T-cell (primary cell): ENCODE measurements at regions not wholly inside any gene's neighbourhood (a gene's known extent, or its start where the extent isn't known, plus 50 kb on each side); places are given as distances from the start of the nearest gene placed in this dataset.
A peak's percentile ranks its signal among the peaks of the same experiment; 100 is the strongest.

Experiments
- ATAC-seq, 4 experiments: fragments of 200-7000 bp in 3 of 4; fragments of 150-1000 bp in 1 of 4; cut with Tn5 transposase; replicated peaks in 1 of 4; 1 replicate in 3 of 4; 2 replicates in 1 of 4; pipeline ENCODE4 v1.10.0; 2021; ENCODE audit warnings: moderate library complexity in 3 of 4, mild to moderate bottlenecking in 2 of 4, moderate number of reproducible peaks in 1 of 4
- CTCF ChIA-PET, 2 donors: fragments of 300-600 bp; sonication (Branson Sonifier 250); formaldehyde crosslinking; loops; one replicate each; lab custom pipeline; 2022; ENCODE audit warnings: antibody characterized with exemption in 2 of 2; lab: Charles Lee
- POLR2A ChIA-PET, 2 donors: fragments of 300-600 bp; sonication (Branson Sonifier 250); formaldehyde crosslinking; loops; one replicate each; lab custom pipeline; 2022; ENCODE audit warnings: antibody characterized with exemption in 2 of 2; lab: Charles Lee
- DNase-seq, 35 experiments: peaks; one replicate each; pipeline versions ENCODE4 v3.0.0 to v3.0.0-alpha.2; 2013 to 2023
- H3K27ac ChIP-seq: one replicate; pipeline ENCODE4 v1.5.1; 2013; ENCODE audit warnings: low read length
- H3K27me3 ChIP-seq, 2 experiments: replicated peaks in 1 of 2; 1 replicate in 1 of 2; 2 replicates in 1 of 2; pipeline versions ENCODE4 v1.6.1 to v1.7.0; 2013; ENCODE audit warnings: low read length in 1 of 2, mixed read lengths in 1 of 2; ENCODE audit not compliant: control insufficient read depth in 2 of 2, insufficient read depth in 2 of 2; ENCODE audit errors: extremely low read depth in 1 of 2
- H3K36me3 ChIP-seq, 2 donors: 1 replicate in 1 of 2; 2 replicates in 1 of 2; pipeline versions ENCODE4 v1.6.1 to v1.7.0; 2013; ENCODE audit warnings: low read length in 1 of 2; ENCODE audit not compliant: control insufficient read depth in 2 of 2, insufficient read depth in 1 of 2; ENCODE audit errors: extremely low read depth in 1 of 2
- H3K4me1 ChIP-seq, 2 experiments: 1 replicate in 1 of 2; 2 replicates in 1 of 2; pipeline versions ENCODE4 v1.6.1 to v1.7.0; 2013; ENCODE audit warnings: low read length in 2 of 2, mixed read lengths in 1 of 2; ENCODE audit not compliant: insufficient read depth in 2 of 2, control insufficient read depth in 1 of 2; ENCODE audit errors: extremely low read depth in 1 of 2
- H3K4me3 ChIP-seq, 2 donors: 1 replicate in 1 of 2; 2 replicates in 1 of 2; pipeline versions ENCODE4 v1.5.1 to v1.7.0; 2013; ENCODE audit warnings: mild to moderate bottlenecking in 2 of 2, low read length in 1 of 2, moderate library complexity in 1 of 2; ENCODE audit not compliant: control insufficient read depth in 1 of 2; ENCODE audit errors: extremely low read depth in 1 of 2
- H3K9me3 ChIP-seq: 2 replicates; pipeline ENCODE4 v1.7.0; 2013
- H3K27ac Mint-ChIP-seq, 2 donors: one replicate each; pipeline ENCODE4 v1.8.0; 2020 to 2021; ENCODE audit warnings: mild to moderate bottlenecking in 2 of 2, mixed read lengths in 2 of 2
- H3K27me3 Mint-ChIP-seq, 2 donors: one replicate each; pipeline ENCODE4 v1.8.0; 2021 to 2022; ENCODE audit warnings: mixed read lengths in 2 of 2
- H3K36me3 Mint-ChIP-seq: one replicate; pipeline ENCODE4 v1.8.0; 2021; ENCODE audit warnings: mixed read lengths
- H3K4me1 Mint-ChIP-seq, 3 donors: one replicate each; pipeline ENCODE4 v1.8.0; 2020 to 2022; ENCODE audit warnings: mixed read lengths in 3 of 3, mild to moderate bottlenecking in 1 of 3
- H3K4me3 Mint-ChIP-seq, 3 donors: one replicate each; pipeline ENCODE4 v1.8.0; 2020 to 2022; ENCODE audit warnings: mild to moderate bottlenecking in 3 of 3, mixed read lengths in 3 of 3, moderate library complexity in 3 of 3
- H3K9me3 Mint-ChIP-seq, 3 donors: one replicate each; pipeline ENCODE4 v1.8.0; 2020 to 2022; ENCODE audit warnings: mixed read lengths in 3 of 3
- WGBS: methylation state at CpG from one replicate; pipeline ENCODE4 v1.1.5; 2013; ENCODE audit warnings: missing lambda C conversion rate; ENCODE audit not compliant: insufficient coverage; 5-methylcytosine and 5-hydroxymethylcytosine counted together

DNA sequence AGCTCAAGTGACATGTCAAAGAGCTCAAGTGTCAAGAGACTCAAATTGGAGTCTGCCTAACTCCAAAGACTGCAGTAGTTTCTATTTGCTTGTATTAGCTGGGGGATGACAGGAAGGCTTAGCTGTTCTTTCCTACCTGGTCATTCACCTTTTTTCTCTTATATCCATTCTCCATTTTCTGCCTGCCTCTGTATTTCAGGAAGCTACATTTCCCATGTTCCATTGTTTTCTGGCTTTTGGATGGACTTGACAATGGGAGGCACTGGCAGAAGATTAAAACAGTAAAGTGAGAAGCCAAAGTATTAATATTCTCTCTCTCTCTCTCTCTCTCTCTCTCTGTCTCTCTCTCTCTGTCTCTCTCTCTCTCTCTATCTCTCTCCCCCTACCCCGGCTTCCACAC lies 135.7 kb upstream of the ADAMTS18 start:
- H3K9me3 ChIP-seq, result no peaks in the 10 kb centered on the region
- ChIA-PET CTCF (interaction anchor here in 1 of 2 donors (0.7 kb wide), 1 partner anchor 373 kb away, joined by 3 read pairs; no protein-coding TSS in a partner anchor), POLR2A (no interaction called here)
- Mint-ChIP-seq H3K27me3 (peaks cover 18 to 30% of the 10 kb centered on the region in 2 donors), H3K36me3 (no peaks in the 10 kb centered on the region), H3K9me3 (no peaks in the 10 kb centered on the region), H3K27ac (no peak overlapping the region), H3K4me1 (no peaks in the 10 kb centered on the region), H3K4me3 (no peak overlapping the region)
- peaks cover 0 to 13% of the 10 kb centered on the region in 2 experiments for H3K27me3 ChIP-seq
- H3K27ac ChIP-seq, result no peak overlapping the region
- H3K36me3 ChIP-seq, result no peaks in the 10 kb centered on the region
- ATAC-seq (no peak), DNase-seq (no peak)
- H3K4me1 ChIP-seq, result no peaks in the 10 kb centered on the region
- 60% methylated on average over 1 of the region's 1 CpG for WGBS
- no peak overlapping the region for H3K4me3 ChIP-seq

DNA sequence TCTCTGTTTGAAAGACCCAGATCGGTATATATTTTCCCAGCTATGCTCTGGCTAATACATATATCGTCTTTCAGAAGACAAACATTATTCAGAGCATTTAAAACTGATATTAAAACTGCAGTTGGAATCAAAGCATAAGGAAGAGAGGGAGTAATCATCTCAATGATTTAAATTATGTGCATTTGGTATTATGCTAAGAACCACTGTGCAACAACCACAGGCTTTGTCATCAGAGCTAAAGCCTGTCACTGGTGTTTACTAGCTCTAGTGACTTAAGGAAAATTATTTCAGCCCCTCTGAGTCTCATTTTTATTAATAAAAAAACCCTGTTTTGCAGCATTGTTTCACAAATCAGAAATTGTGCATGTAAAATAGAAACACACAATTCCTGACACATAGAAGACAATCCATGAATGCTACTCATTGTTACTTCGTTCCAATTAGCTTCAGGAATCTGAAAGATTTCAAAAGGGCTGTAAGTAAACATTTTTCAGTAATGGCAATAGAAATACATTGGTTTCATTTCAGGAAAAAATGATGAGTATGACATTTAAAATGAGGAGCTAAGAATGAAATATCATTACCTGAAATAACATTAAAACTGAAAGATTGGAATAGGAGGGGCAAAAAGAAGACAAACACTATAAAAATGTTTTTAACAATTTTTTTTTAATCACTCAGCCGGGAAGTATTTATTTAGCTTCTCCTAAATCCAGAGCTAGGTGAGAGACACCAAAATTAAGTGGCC lies 136.5 kb upstream of the ADAMTS18 start:
- POLR2A ChIA-PET, result no interaction called here
- DNase-seq (no peak), ATAC-seq (no peak)
- Histone ChIP-seq H3K27me3 (peaks cover 0 to 13% of the 10 kb centered on the region in 2 experiments), H3K27ac (no peak overlapping the region), H3K4me3 (no peak overlapping the region), H3K36me3 (no peaks in the 10 kb centered on the region), H3K9me3 (no peaks in the 10 kb centered on the region), H3K4me1 (no peaks in the 10 kb centered on the region)
- peaks cover 15 to 29% of the 10 kb centered on the region in 2 donors for H3K27me3 Mint-ChIP-seq
- no peak overlapping the region for H3K27ac Mint-ChIP-seq
- CTCF ChIA-PET, result interaction anchor here in 1 of 2 donors (0.7 kb wide), 1 partner anchor 11 kb away, joined by 3 read pairs; no protein-coding TSS in a partner anchor
- H3K9me3 Mint-ChIP-seq, result no peaks in the 10 kb centered on the region
- no peaks in the 10 kb centered on the region for H3K36me3 Mint-ChIP-seq
- WGBS, result no CpG with 5 or more reads among the region's 4 CpGs
- no peak overlapping the region for H3K4me3 Mint-ChIP-seq
- no peaks in the 10 kb centered on the region for H3K4me1 Mint-ChIP-seq

DNA sequence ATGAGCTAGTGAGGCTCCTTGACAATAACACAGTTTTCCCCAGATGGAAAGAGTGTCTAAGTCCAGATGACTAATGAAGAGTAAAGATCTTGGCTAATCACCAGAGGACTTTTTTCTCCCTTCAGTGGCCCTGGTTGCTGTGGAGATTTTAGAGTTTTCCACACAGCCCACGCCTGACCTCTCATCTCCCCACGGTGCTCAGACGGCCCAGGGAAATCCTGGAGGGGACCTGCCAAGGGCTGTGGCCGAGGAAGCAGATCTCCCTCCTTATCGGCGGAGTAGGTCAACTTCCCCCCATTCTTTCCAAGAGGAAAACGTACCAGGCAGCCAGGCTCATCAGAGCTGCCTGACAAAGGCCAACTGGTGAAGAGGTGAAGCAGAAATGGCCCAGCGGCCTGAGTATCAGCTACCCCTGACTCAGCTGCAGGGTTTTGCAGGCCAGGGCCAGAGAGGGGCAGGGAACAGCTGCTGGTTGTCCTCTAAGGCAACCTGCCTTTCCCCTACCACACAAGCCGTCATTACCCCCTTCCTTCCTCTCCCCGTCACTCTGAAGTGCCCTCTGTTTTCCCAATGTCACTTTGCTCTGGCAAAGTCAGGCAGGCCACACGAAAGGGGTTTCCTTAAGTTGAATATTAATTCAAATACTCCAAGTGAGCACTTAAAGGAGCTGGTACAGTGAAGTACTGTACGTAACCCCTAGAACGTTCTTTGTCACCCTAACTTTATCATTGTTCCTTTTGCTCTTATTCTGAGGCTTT lies 140.2 kb upstream of the ADAMTS18 start:
- 38% methylated on average over 10 of the region's 13 CpGs for WGBS
- POLR2A ChIA-PET, result no interaction called here

DNA sequence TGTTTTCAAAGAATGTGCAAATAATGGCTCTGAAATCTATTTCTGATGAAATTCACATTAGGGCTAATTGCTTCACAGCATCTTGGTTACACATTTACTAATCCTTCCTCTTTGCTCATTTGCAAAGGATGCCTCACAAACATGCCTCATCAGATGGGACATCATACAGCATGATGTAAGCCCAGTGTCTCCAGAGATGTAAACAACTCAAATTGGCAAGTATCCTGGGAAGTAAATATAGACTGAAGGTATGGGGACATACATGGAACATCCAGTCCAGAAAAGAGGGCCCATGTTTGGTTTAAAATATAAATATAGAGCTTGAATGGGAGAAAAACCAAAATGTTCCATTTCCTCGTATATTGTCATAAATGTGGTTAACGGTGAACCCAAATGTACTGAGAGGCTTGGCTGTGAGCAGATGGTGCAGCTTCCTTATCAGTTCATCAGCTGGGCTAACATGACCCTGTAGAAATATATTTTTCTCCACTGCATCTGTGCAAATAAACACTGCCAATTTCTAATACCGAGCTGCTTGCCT lies 142.9 kb upstream of the NUDT7 start:
- peaks cover 0 to 8% of the 10 kb centered on the region in 2 experiments for H3K27me3 ChIP-seq
- DNase-seq, result no peak
- Mint-ChIP-seq H3K27ac (no peak overlapping the region), H3K4me3 (no peak overlapping the region), H3K27me3 (peaks cover 17 to 34% of the 10 kb centered on the region in 2 donors), H3K4me1 (no peaks in the 10 kb centered on the region), H3K36me3 (no peaks in the 10 kb centered on the region), H3K9me3 (no peaks in the 10 kb centered on the region)
- no peaks in the 10 kb centered on the region for H3K4me1 ChIP-seq
- POLR2A ChIA-PET, result no interaction called here
- no peaks in the 10 kb centered on the region for H3K9me3 ChIP-seq
- no peak for ATAC-seq
- CTCF ChIA-PET, result no interaction called here
- 0% methylated on average over 1 of the region's 3 CpGs for WGBS
- no peaks in the 10 kb centered on the region for H3K36me3 ChIP-seq
- H3K27ac ChIP-seq, result no peak overlapping the region
- H3K4me3 ChIP-seq, result no peak overlapping the region

More for the DNA sequence above, 140.2 kb upstream of the ADAMTS18 start:
- H3K4me1 ChIP-seq, result no peaks in the 10 kb centered on the region
- Mint-ChIP-seq H3K27ac (no peak overlapping the region), H3K27me3 (peaks cover 10 to 42% of the 10 kb centered on the region in 2 donors), H3K4me3 (no peak overlapping the region), H3K4me1 (no peaks in the 10 kb centered on the region), H3K36me3 (no peaks in the 10 kb centered on the region), H3K9me3 (no peaks in the 10 kb centered on the region)
- no peak overlapping the region for H3K27ac ChIP-seq
- H3K4me3 ChIP-seq, result no peak overlapping the region
- CTCF ChIA-PET, result no interaction called here
- ATAC-seq (no peak), DNase-seq (no peak)
- peaks cover 0 to 9% of the 10 kb centered on the region in 2 experiments for H3K27me3 ChIP-seq
- no peaks in the 10 kb centered on the region for H3K9me3 ChIP-seq
- H3K36me3 ChIP-seq, result no peaks in the 10 kb centered on the region

DNA sequence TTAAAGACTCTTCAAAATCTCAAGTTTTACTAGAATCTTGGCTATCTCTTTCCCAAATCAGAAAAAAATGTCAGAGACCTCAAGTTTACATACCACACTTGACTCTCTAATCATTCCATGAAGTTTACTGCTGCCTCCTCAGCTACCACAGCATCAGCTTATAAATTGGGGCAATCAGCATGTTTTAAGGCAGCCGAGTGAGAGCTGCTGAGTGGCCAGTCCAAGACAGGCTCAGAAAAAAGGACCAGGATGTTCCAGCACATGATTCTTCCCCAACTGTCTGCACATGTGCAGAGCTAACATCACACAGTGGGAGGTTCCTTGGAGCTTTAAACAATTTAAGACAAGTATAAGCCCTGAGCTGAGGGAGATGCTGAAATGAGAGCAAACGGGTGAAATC lies 140.6 kb upstream of the NUDT7 start:
- ChIA-PET CTCF (interaction anchor here (1.0 to 5.8 kb wide), 4 partner anchors 10 to 347 kb away, joined by 3 to 46 read pairs (median 12); no protein-coding TSS in a partner anchor), POLR2A (no interaction called here)
- H3K27ac Mint-ChIP-seq, result no peak overlapping the region
- H3K4me1 Mint-ChIP-seq, result no peaks in the 10 kb centered on the region
- no peaks in the 10 kb centered on the region for H3K9me3 ChIP-seq
- H3K4me3 ChIP-seq, result no peak overlapping the region
- H3K9me3 Mint-ChIP-seq, result no peaks in the 10 kb centered on the region
- H3K4me1 ChIP-seq, result no peaks in the 10 kb centered on the region
- no peak overlapping the region for H3K4me3 Mint-ChIP-seq
- DNase-seq, result no peak
- H3K27me3 Mint-ChIP-seq, result peaks cover 24 to 30% of the 10 kb centered on the region in 2 donors
- no peaks in the 10 kb centered on the region for H3K36me3 ChIP-seq
- 50% methylated on average over 2 of the region's 2 CpGs for WGBS
- H3K36me3 Mint-ChIP-seq, result no peaks in the 10 kb centered on the region
- peaks cover 0 to 7% of the 10 kb centered on the region in 2 experiments for H3K27me3 ChIP-seq
- ATAC-seq, result no peak
- H3K27ac ChIP-seq, result no peak overlapping the region

DNA sequence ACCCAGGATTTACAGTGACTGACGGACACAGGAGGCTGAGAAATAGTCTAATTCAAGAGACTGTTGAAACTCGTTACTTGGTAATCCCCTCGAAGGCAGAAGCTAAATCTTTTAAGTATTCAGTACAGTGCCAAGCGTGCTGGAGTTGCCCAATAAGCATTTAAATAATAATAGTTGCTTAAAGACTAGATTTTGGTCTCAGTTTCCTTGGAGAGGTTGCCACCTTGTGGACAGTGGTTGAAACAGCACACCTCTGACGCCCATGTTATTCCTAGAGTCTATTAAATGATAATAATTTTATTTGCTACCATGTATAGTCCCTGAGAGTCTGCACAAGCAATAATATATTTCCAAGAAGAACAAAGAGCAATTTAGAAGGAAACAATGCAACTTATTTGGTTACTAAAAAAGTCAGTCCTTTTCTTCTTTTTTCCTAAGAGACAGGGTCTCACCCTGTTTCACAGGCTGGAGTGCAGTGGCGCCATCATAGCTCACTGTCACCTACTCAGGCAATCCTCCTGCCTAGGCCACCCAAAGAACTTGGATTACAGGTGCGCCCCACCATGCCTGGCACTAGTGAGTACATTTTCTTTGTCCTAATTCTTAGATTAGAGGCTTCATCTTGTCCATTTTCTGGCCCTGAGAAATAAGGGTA lies 138.0 kb upstream of the NUDT7 start:
- H3K36me3 Mint-ChIP-seq, result no peaks in the 10 kb centered on the region
- no peaks in the 10 kb centered on the region for H3K9me3 Mint-ChIP-seq
- no peak overlapping the region for H3K27ac Mint-ChIP-seq
- ATAC-seq, result peak in 3 of 4 experiments; percentile 41 to 48 (median 48)
- no peak overlapping the region for H3K27ac ChIP-seq
- DNase-seq, result peak in 26 of 35 experiments; percentile 7 to 63 (median 25)
- H3K9me3 ChIP-seq, result no peaks in the 10 kb centered on the region
- no peaks in the 10 kb centered on the region for H3K4me1 ChIP-seq
- 50% methylated on average over 2 of the region's 7 CpGs for WGBS
- CTCF ChIA-PET, result interaction anchor here (0.6 to 5.8 kb wide), 10 partner anchors 13 to 1933 kb away, joined by 3 to 46 read pairs (median 4); no protein-coding TSS in a partner anchor
- POLR2A ChIA-PET, result no interaction called here
- H3K4me1 Mint-ChIP-seq, result no peaks in the 10 kb centered on the region
- H3K36me3 ChIP-seq, result no peaks in the 10 kb centered on the region
- H3K4me3 Mint-ChIP-seq, result no peak overlapping the region
- no peak overlapping the region for H3K4me3 ChIP-seq
- H3K27me3 Mint-ChIP-seq, result peaks cover 18 to 31% of the 10 kb centered on the region in 2 donors
- H3K27me3 ChIP-seq, result peaks cover 0 to 17% of the 10 kb centered on the region in 2 experiments
